HCT116 (cell line): ENCODE measurements at regions not wholly inside any gene's neighbourhood (a gene's known extent, or its start where the extent isn't known, plus 50 kb on each side); places are given as distances from the start of the nearest gene placed in this dataset.

Experiments
- CEBPB ChIP-seq: IDR thresholded peaks from 2 replicates; pipeline ENCODE4 v1.6.1; 2012; ENCODE audit warnings: low read depth
- CTCF ChIP-seq, 3 experiments: fragments of 200-600 bp in 1 of 3; sonication (generic) in 1 of 3; IDR thresholded peaks in 2 of 3; conservative IDR thresholded peaks in 1 of 3; 2 replicates each; pipeline ENCODE4 v1.5.1; 2012 to 2017; ENCODE audit warnings: low read depth in 2 of 3, low read length in 2 of 3, antibody characterized with exemption in 1 of 3, borderline replicate concordance in 1 of 3, control low read depth in 1 of 3, mild to moderate bottlenecking in 1 of 3, mixed read lengths in 1 of 3, mixed run types in 1 of 3, moderate library complexity in 1 of 3; ENCODE audit not compliant: insufficient read depth in 1 of 3
- POLR2A ChIP-seq: IDR thresholded peaks from 2 replicates; pipeline ENCODE4 v1.7.0; 2011; ENCODE audit warnings: borderline replicate concordance; ENCODE audit not compliant: insufficient read depth, insufficient read length; ENCODE audit errors: extremely low read depth
- POLR2AphosphoS5 ChIP-seq: IDR thresholded peaks from 2 replicates; pipeline ENCODE4 v1.6.1; 2011; ENCODE audit warnings: mild to moderate bottlenecking, low read depth, low read length, moderate library complexity
- TCF7L2 ChIP-seq: IDR thresholded peaks from 2 replicates; pipeline ENCODE4 v1.7.0; 2011; ENCODE audit warnings: borderline replicate concordance, inconsistent platforms; ENCODE audit not compliant: insufficient read depth, insufficient read length; ENCODE audit errors: extremely low read depth

GRCh38 chr2:213231966-213232365, 52.3 kb upstream of the SPAG16 start:
- TF ChIP-seq CTCF (IDR thresholded peaks at IDR 0.05 in 2 of 3, conservative IDR thresholded peaks at IDR 0.05 in 1 of 3; ENCODE audit: borderline replicate concordance in 1 of 3, insufficient read depth in 1 of 3, low read depth in 2 of 3, low read length in 2 of 3) (no peak), POLR2AphosphoS5 (no peak), CEBPB (no peak), TCF7L2 (no peak), POLR2A (no peak)
